OCI-LY7 (cell line): ENCODE measurements at regions not wholly inside any gene's neighbourhood (a gene's known extent, or its start where the extent isn't known, plus 50 kb on each side); places are given as distances from the start of the nearest gene placed in this dataset.

Experiments used
- BruUV-seq: library from RNA; stranded (reverse); fragments of 400-500 nt; replicated peaks from 2 replicates; lab custom pipeline; 2021; lab: Mats Ljungman, UMichigan
- CTCF ChIA-PET: fragments of 300-600 bp; sonication (Branson Sonifier 250); formaldehyde crosslinking; loops from one replicate; lab custom pipeline; 2022; ENCODE audit warnings: antibody characterized with exemption; ENCODE audit not compliant: unreplicated experiment; lab: Charles Lee
- POLR2A ChIA-PET: fragments of 300-600 bp; sonication (Branson Sonifier 250); formaldehyde crosslinking; loops from one replicate; lab custom pipeline; 2022; ENCODE audit warnings: antibody characterized with exemption; lab: Charles Lee
- DNase-seq: peaks from one replicate; pipeline ENCODE4 v3.0.0-alpha.2; 2015; ENCODE audit warnings: low spot score
- H2AFZ ChIP-seq: fragments of 200-600 bp; sonication (generic), shearing (Covaris generic); 2 replicates; pipeline ENCODE4 v1.6.1; 2014; ENCODE audit warnings: mild to moderate bottlenecking, antibody characterized with exemption, low read length, moderate library complexity
- H3K27ac ChIP-seq: fragments of 200-600 bp; sonication (generic); 2 replicates; pipeline ENCODE4 v1.5.1; 2014; ENCODE audit warnings: mixed run types, low read depth, mild to moderate bottlenecking, moderate library complexity, low read length, inconsistent platforms; ENCODE audit not compliant: poor library complexity, severe bottlenecking
- H3K36me3 ChIP-seq: fragments of 200-600 bp; sonication (generic); 2 replicates; pipeline ENCODE4 v1.6.1; 2014; ENCODE audit warnings: mild to moderate bottlenecking, antibody characterized with exemption, low read length, moderate library complexity, mixed read lengths; ENCODE audit not compliant: insufficient read depth
- H3K4me1 ChIP-seq: fragments of 200-600 bp; sonication (generic); 2 replicates; pipeline ENCODE4 v1.5.1; 2014; ENCODE audit warnings: mild to moderate bottlenecking, low read length; ENCODE audit not compliant: insufficient read depth, poor library complexity, severe bottlenecking
- H3K4me2 ChIP-seq: fragments of 200-600 bp; sonication (generic); 2 replicates; pipeline ENCODE4 v1.6.1; 2014; ENCODE audit warnings: mild to moderate bottlenecking, low read length
- H3K4me3 ChIP-seq: fragments of 200-600 bp; sonication (generic); 2 replicates; pipeline ENCODE4 v1.5.1; 2014; ENCODE audit warnings: mild to moderate bottlenecking, low read depth, low read length; ENCODE audit not compliant: poor library complexity, severe bottlenecking
- H3K79me2 ChIP-seq: fragments of 200-600 bp; sonication (generic); 2 replicates; pipeline ENCODE4 v1.6.1; 2016; ENCODE audit warnings: low read depth, mild to moderate bottlenecking, low read length, moderate library complexity, mixed read lengths; ENCODE audit not compliant: insufficient read depth
- H3K9me2 ChIP-seq: fragments of 200-600 bp; sonication (generic); 2 replicates; pipeline ENCODE4 v1.6.1; 2016; ENCODE audit warnings: mild to moderate bottlenecking, low read length, mixed read lengths; ENCODE audit not compliant: insufficient read depth
- H3K9me3 ChIP-seq: fragments of 200-600 bp; sonication (generic); 2 replicates; pipeline ENCODE4 v1.6.1; 2014; ENCODE audit warnings: mild to moderate bottlenecking, mixed run types, low read length, mixed read lengths
- H4K20me1 ChIP-seq: fragments of 200-600 bp; sonication (generic); 2 replicates; pipeline ENCODE4 v1.6.1; 2014; ENCODE audit warnings: mild to moderate bottlenecking, antibody characterized with exemption, low read length, moderate library complexity, mixed read lengths; ENCODE audit not compliant: insufficient read depth
- EZH2phosphoT487 ChIP-seq: fragments of 200-600 bp; sonication (generic); IDR thresholded peaks from 2 replicates; pipeline ENCODE4 v1.6.1; 2018; ENCODE audit warnings: low read depth, borderline replicate concordance, mild to moderate bottlenecking, mixed run types, antibody characterized with exemption, low read length, moderate library complexity, mixed read lengths
- intact Hi-C: fragments of 100-400 bp; cut with micrococcal nuclease; formaldehyde crosslinking; loops from one replicate; pipeline ENCODE4 v1.10.0; 2022; ENCODE audit not compliant: unreplicated experiment
- TF ChIP-seq, protein P1 (sequence below): fragments of 200-600 bp; sonication (generic); conservative IDR thresholded peaks from 2 replicates; pipeline ENCODE4 v1.5.1; 2014; ENCODE audit warnings: mild to moderate bottlenecking, antibody characterized with exemption, low read length, moderate library complexity, mixed read lengths

DNA sequence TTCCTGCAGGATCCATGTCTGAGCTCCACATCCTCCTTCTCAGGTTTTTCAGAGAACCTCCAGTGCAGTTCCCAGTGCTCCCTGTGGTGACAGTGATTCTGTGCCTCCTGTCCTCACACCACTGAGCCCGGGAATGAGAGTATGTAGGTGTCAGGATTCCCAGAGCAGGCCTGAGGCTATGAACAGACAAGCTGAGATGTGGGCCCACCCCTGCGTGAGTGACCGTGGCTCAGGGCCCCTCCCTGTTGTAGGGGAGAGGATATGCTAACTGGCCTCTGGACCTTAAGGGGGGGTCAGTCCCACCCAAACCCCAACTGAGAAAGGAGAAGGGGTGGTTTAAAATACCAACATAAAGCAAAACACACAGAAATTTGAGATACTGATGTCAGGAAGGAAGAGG is 104.8 kb upstream of the RAB12 start:
- ChIA-PET CTCF (no interaction called here), POLR2A (no interaction called here)
- Histone ChIP-seq H3K79me2 (no peaks in the 10 kb centered on the region), H3K9me3 (no peaks in the 10 kb centered on the region), H3K4me1 (no peaks in the 10 kb centered on the region), H3K9me2 (no peaks in the 10 kb centered on the region), H3K36me3 (no peaks in the 10 kb centered on the region), H3K4me3 (no peak overlapping the region), H3K27ac (no peak overlapping the region), H4K20me1 (no peaks in the 10 kb centered on the region), H3K4me2 (no peak overlapping the region), H2AFZ (no peak overlapping the region)
- no TSS peak for BruUV-seq
- intact Hi-C loops, result no loop called here
- no peak for DNase-seq
- TF ChIP-seq EZH2phosphoT487, result no peak
- TF ChIP-seq, protein P1, sequence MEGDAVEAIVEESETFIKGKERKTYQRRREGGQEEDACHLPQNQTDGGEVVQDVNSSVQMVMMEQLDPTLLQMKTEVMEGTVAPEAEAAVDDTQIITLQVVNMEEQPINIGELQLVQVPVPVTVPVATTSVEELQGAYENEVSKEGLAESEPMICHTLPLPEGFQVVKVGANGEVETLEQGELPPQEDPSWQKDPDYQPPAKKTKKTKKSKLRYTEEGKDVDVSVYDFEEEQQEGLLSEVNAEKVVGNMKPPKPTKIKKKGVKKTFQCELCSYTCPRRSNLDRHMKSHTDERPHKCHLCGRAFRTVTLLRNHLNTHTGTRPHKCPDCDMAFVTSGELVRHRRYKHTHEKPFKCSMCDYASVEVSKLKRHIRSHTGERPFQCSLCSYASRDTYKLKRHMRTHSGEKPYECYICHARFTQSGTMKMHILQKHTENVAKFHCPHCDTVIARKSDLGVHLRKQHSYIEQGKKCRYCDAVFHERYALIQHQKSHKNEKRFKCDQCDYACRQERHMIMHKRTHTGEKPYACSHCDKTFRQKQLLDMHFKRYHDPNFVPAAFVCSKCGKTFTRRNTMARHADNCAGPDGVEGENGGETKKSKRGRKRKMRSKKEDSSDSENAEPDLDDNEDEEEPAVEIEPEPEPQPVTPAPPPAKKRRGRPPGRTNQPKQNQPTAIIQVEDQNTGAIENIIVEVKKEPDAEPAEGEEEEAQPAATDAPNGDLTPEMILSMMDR, result no peak

DNA sequence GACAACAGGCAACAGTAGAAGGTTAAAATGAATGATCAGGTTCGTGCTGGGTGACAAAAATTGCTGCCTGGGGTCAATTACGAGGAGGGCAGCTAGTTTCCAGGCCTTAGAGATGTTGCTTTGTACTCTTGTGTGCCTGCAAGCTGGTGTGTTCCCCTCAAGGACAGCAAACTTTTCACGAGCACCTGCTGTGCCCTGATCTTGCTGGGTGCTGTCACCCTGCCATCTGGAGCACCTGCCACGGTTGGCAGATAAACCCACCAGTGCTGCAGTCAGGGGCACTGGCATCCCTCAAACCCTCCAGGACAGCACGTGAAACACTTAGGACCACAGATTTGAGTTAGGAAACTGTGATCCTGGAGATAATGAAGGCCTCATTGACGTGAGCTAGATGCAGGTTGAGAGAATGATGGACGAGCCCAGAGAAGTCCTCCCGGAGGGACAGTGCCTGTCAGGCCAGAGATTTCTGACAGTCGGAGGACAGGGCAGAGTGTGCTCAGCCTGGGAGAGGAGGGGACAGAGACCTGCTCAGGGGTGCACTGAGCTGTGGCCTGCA is 104.3 kb upstream of the RAB12 start:
- no peaks in the 10 kb centered on the region for H3K36me3 ChIP-seq
- no peaks in the 10 kb centered on the region for H3K79me2 ChIP-seq
- CTCF ChIA-PET, result no interaction called here
- H3K9me2 ChIP-seq, result no peaks in the 10 kb centered on the region
- no peak overlapping the region for H3K27ac ChIP-seq
- no peak overlapping the region for H3K4me3 ChIP-seq
- POLR2A ChIA-PET, result interaction anchor here (0.9 kb wide), 1 partner anchor 13 kb away, joined by 5 read pairs; no protein-coding TSS in a partner anchor
- BruUV-seq, result no TSS peak
- H3K4me1 ChIP-seq, result no peaks in the 10 kb centered on the region
- no peaks in the 10 kb centered on the region for H3K9me3 ChIP-seq
- DNase-seq, result no peak
- H2AFZ ChIP-seq, result no peak overlapping the region
- TF ChIP-seq, protein P1, result no peak
- TF ChIP-seq EZH2phosphoT487, result no peak
- H4K20me1 ChIP-seq, result no peaks in the 10 kb centered on the region
- no peak overlapping the region for H3K4me2 ChIP-seq
- intact Hi-C loops, result no loop called here

DNA sequence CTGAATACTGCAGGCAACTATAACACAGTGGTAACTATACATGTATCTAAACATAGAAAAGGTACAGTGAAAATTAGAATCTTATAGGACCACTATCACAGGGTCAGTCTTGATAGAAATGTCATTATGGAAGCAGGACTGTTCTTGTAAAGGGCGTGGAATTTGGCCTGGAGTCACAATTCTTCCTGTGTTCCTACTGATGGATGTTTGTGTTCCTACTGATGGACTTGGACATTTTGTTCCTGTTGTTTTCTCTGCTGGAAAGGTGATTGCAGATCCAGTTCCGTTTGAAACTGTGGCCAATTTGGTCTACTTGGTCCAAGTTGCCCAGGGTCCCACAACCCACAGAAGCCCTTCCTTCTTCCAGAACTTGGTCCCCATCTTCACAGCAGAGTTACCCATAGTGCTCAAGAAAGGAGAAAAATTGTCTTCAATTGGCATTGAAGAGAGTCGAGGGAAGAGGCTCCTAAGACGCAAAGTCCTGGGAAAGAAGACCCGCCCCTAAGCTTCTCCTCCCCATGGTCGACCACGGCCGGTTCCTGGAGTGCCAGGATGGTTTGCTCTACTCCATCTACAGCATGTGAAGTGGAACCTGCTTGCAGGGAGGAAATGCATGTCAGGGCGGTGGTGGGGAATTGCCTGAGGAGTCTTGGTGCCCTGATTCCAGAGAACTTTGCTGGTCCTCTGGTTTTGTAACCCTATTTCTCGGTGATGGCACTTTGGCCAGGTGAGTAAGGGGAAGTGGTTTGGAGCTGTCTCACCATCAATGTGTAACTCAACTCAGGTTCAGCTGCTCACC is 102.8 kb upstream of the RAB12 start:
- Histone ChIP-seq H3K9me3 (no peaks in the 10 kb centered on the region), H3K36me3 (no peaks in the 10 kb centered on the region), H3K4me1 (no peaks in the 10 kb centered on the region), H3K4me3 (no peak overlapping the region), H4K20me1 (no peaks in the 10 kb centered on the region), H2AFZ (no peak overlapping the region), H3K79me2 (no peaks in the 10 kb centered on the region), H3K4me2 (no peak overlapping the region), H3K27ac (no peak overlapping the region), H3K9me2 (no peaks in the 10 kb centered on the region)
- TF ChIP-seq EZH2phosphoT487, result no peak
- TF ChIP-seq, protein P1, result no peak
- DNase-seq, result no peak
- POLR2A ChIA-PET, result no interaction called here
- BruUV-seq, result no TSS peak
- intact Hi-C loops, result no loop called here
- CTCF ChIA-PET, result no interaction called here
